HG02623 (cell line): ENCODE measurements at regions not wholly inside any gene's neighbourhood (a gene's known extent, or its start where the extent isn't known, plus 50 kb on each side); places are given as distances from the start of the nearest gene placed in this dataset.

Source experiments
- ATAC-seq: cut with Tn5 transposase; IDR thresholded peaks from one replicate; pipeline ENCODE4 v1.9.1; 2021; ENCODE audit warnings: moderate library complexity; ENCODE audit not compliant: unreplicated experiment

- no peak for ATAC-seq
Measured at GRCh38 chr2:81940266-81940955, 1635.9 kb upstream of the LRRTM1 start.

GRCh38 chr2:81937944-81938343, 1633.4 kb upstream of the LRRTM1 start:
- ATAC-seq: no peak

GRCh38 chr2:81903534-81903933, 1599.0 kb upstream of the LRRTM1 start:
- ATAC-seq: no peak

- no peak for ATAC-seq
Measured at GRCh38 chr2:81901017-81901416, 1596.5 kb upstream of the LRRTM1 start.

- no peak for ATAC-seq
Measured at GRCh38 chr2:81895620-81896250, 1591.2 kb upstream of the LRRTM1 start.

- ATAC-seq: no peak
Measured at GRCh38 chr2:81894451-81894990, 1590.0 kb upstream of the LRRTM1 start.

GRCh38 chr2:81876624-81877023, 1572.1 kb upstream of the LRRTM1 start:
- ATAC-seq: no peak

GRCh38 chr2:81872006-81872405, 1567.5 kb upstream of the LRRTM1 start:
- ATAC-seq: no peak

- ATAC-seq: no peak
Measured at GRCh38 chr2:81870119-81870518, 1565.6 kb upstream of the LRRTM1 start.

- ATAC-seq: no peak
Measured at GRCh38 chr2:81858998-81859397, 1554.4 kb upstream of the LRRTM1 start.

- ATAC-seq: no peak
Measured at GRCh38 chr2:81853341-81853740, 1548.8 kb upstream of the LRRTM1 start.

- no peak for ATAC-seq
Measured at GRCh38 chr2:81852651-81853050, 1548.1 kb upstream of the LRRTM1 start.

- no peak for ATAC-seq
Measured at GRCh38 chr2:81839780-81840179, 1535.2 kb upstream of the LRRTM1 start.

GRCh38 chr2:81835321-81836000, 1530.9 kb upstream of the LRRTM1 start:
- ATAC-seq: no peak

- no peak for ATAC-seq
Measured at GRCh38 chr2:81786811-81787210, 1482.3 kb upstream of the LRRTM1 start.

GRCh38 chr2:81767187-81767912, 1462.8 kb upstream of the LRRTM1 start:
- no peak for ATAC-seq

GRCh38 chr2:81747481-81748070, 1443.0 kb upstream of the LRRTM1 start:
- no peak for ATAC-seq

- ATAC-seq: no peak
Measured at GRCh38 chr2:81739966-81740365, 1435.4 kb upstream of the LRRTM1 start.

GRCh38 chr2:81734981-81735380, 1430.4 kb upstream of the LRRTM1 start:
- ATAC-seq: no peak

GRCh38 chr2:81714817-81715216, 1410.3 kb upstream of the LRRTM1 start:
- no peak for ATAC-seq

- no peak for ATAC-seq
Measured at GRCh38 chr2:81706856-81707255, 1402.3 kb upstream of the LRRTM1 start.
